ENCODE measurements at regions not wholly inside any gene's neighbourhood (a gene's known extent, or its start where the extent isn't known, plus 50 kb on each side); places are given as distances from the start of the nearest gene placed in this dataset.

DNA sequence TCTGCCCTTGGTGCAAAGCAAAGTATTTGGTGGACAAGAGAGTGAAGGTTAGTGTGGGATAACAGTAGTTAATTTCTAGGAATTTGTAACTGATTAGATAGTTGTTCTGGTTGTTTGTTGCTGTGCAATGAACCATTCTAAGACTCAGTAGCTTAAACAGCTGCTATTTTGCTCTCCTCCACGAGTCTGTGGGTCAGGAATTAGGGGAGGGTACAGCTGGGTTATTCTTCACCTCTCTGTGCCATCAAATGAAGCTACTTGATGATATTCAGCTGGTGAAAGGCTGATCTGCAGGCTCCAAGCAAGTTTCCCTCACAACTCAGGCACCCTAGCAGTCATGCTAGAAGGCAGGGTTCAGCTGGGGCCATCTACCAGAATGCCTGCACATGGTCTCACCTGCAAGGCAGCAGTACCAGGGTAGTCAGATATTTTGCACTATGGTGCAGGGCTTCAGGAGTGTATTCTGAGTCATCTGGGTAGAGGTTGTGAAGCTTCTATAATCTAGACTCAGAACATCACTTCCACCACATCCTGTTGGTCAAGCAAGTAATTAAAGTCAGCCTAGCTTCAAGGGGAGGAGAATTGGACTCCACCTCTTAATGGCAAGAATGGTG lies 159.5 kb upstream of the SLC28A3 start:
- Histone ChIP-seq H3K27me3 (no peaks in the 10 kb centered on the region), H3K9me3 (no peaks in the 10 kb centered on the region), H3K4me3 (no peak overlapping the region), H3K4me1 (peaks cover 3% of the 10 kb centered on the region), H3K36me3 (no peaks in the 10 kb centered on the region), H3K27ac (no peak overlapping the region)
- 38% methylated on average over 1 of the region's 1 CpG for WGBS
- DNase-seq (ENCODE audit: low spot score in 2 of 2) = no peak
- TF ChIP-seq, protein P1, sequence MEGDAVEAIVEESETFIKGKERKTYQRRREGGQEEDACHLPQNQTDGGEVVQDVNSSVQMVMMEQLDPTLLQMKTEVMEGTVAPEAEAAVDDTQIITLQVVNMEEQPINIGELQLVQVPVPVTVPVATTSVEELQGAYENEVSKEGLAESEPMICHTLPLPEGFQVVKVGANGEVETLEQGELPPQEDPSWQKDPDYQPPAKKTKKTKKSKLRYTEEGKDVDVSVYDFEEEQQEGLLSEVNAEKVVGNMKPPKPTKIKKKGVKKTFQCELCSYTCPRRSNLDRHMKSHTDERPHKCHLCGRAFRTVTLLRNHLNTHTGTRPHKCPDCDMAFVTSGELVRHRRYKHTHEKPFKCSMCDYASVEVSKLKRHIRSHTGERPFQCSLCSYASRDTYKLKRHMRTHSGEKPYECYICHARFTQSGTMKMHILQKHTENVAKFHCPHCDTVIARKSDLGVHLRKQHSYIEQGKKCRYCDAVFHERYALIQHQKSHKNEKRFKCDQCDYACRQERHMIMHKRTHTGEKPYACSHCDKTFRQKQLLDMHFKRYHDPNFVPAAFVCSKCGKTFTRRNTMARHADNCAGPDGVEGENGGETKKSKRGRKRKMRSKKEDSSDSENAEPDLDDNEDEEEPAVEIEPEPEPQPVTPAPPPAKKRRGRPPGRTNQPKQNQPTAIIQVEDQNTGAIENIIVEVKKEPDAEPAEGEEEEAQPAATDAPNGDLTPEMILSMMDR (IDR thresholded peaks at IDR 0.05) = no peak
- TF ChIP-seq EP300 (IDR thresholded peaks at IDR 0.05) (no peak), POLR2AphosphoS5 (IDR thresholded peaks at IDR 0.05) (no peak)

DNA sequence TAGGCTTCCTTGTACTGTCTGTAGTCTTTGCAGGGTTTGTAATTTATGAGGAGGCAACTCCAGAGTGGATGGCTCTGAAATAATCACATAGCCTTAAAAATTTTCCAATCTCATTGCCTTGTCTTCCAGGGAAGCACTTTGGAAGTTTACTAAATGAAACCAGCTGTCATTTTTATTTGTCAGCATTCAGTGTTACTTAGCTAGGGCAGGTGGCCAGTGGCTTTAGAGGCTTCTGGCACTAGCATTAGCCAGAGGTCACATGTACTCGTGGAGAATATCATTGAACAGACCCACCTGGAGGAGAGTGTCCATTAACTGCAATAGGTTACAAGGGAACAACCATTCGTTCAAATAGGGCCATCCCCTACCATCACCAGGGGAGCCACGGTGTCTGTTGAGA lies 160.3 kb upstream of the SLC28A3 start:
- TF ChIP-seq POLR2AphosphoS5 (IDR thresholded peaks at IDR 0.05) (no peak), EP300 (IDR thresholded peaks at IDR 0.05) (no peak), POLR2A (IDR thresholded peaks at IDR 0.05) (no peak)
- TF ChIP-seq, protein P1 (IDR thresholded peaks at IDR 0.05) = no peak
- 91% methylated on average over 3 of the region's 3 CpGs for WGBS
- H3K27ac ChIP-seq = no peak overlapping the region
- no peaks in the 10 kb centered on the region for H3K36me3 ChIP-seq
- DNase-seq (ENCODE audit: low spot score in 2 of 2) = no peak
- H3K4me3 ChIP-seq = no peak overlapping the region
- no peaks in the 10 kb centered on the region for H3K27me3 ChIP-seq
- H3K9me3 ChIP-seq = no peaks in the 10 kb centered on the region
- H3K4me1 ChIP-seq = peaks cover 3% of the 10 kb centered on the region

DNA sequence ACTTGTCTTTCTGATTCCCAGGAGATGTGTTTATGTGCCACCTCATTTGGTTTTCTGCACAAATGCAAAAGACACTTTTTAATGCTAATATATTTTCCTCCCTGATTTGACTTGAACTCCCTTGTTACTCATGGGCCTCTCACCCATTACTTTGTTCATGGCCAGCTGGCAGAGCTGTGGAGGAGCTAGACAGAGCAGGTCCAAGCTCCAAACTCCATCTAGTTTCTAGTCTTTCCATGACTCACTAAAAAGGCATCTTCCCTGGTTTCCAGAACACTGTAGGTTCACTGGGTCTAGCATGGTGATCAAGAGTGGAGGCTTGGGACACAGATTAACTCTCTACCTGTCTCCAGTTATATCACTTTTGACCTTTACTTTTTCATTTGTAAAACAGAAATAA lies 161.0 kb upstream of the SLC28A3 start:
- Histone ChIP-seq H3K9me3 (peaks cover 4% of the 10 kb centered on the region), H3K27ac (no peak overlapping the region), H3K4me3 (no peak overlapping the region), H3K4me1 (peaks cover 3% of the 10 kb centered on the region), H3K36me3 (no peaks in the 10 kb centered on the region), H3K27me3 (no peaks in the 10 kb centered on the region)
- no peak for TF ChIP-seq POLR2A (IDR thresholded peaks at IDR 0.05)
- TF ChIP-seq EP300 (IDR thresholded peaks at IDR 0.05) = no peak
- no peak for DNase-seq (ENCODE audit: low spot score in 2 of 2)

DNA sequence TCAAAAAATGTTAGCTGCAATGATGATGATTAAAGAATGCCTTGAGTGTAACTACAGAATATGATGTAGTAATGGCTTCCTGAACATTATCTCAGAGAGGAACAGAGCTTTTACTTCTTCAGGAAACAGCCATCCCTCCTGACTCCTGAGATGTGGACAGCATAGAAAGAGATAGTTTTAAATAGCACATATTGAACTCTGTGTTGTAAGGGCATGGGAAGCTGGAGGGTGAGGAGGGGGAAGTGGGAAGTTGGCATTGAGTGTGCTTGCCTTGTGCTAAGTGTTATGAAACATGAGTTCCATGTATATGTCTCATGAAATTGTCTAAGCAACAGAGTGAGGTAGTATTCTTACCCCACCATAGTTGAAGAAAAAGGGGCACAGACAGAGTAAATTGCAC lies 161.5 kb upstream of the SLC28A3 start:
- Histone ChIP-seq H3K27ac (no peak overlapping the region), H3K4me1 (peaks cover 3% of the 10 kb centered on the region), H3K9me3 (peaks cover 5% of the 10 kb centered on the region), H3K36me3 (no peaks in the 10 kb centered on the region), H3K27me3 (no peaks in the 10 kb centered on the region), H3K4me3 (no peak overlapping the region)
- DNase-seq (ENCODE audit: low spot score in 2 of 2) = no peak
- TF ChIP-seq POLR2A (IDR thresholded peaks at IDR 0.05) (no peak), POLR2AphosphoS5 (IDR thresholded peaks at IDR 0.05) (no peak), EP300 (IDR thresholded peaks at IDR 0.05) (no peak)
- TF ChIP-seq, protein P1 (IDR thresholded peaks at IDR 0.05) = no peak

DNA sequence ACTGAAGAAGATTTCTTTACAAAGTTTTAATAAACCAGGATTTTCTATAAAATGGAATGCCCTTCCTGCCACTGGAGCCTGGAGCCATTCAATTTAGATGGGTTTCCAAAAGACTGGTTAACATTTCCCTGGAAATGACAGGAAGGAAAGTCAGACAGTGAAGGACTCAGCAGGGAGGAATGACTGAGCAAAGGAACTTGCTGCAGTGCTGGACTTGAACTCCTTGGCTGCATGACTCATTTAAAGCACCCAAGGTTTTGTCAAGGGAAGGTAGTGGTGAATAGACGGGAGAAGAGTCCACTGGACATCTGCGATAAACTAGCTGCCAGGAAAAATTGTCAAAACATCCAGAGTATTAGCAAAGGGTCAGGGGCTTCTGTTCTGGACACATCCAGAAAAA lies 163.8 kb upstream of the SLC28A3 start:
- no peak for TF ChIP-seq EP300 (IDR thresholded peaks at IDR 0.05)
- no peak for TF ChIP-seq POLR2A (IDR thresholded peaks at IDR 0.05)
- TF ChIP-seq POLR2AphosphoS5 (IDR thresholded peaks at IDR 0.05) = no peak
- TF ChIP-seq, protein P1 (IDR thresholded peaks at IDR 0.05) = no peak
- H3K27ac ChIP-seq = no peak overlapping the region
- no peaks in the 10 kb centered on the region for H3K36me3 ChIP-seq
- H3K9me3 ChIP-seq = peaks cover 5% of the 10 kb centered on the region
- no peak overlapping the region for H3K4me3 ChIP-seq
- DNase-seq (ENCODE audit: low spot score in 2 of 2) = no peak
- H3K4me1 ChIP-seq = peaks cover 3% of the 10 kb centered on the region
- 84% methylated on average over 2 of the region's 2 CpGs for WGBS
- no peaks in the 10 kb centered on the region for H3K27me3 ChIP-seq

- Histone ChIP-seq H3K36me3 (no peaks in the 10 kb centered on the region), H3K27ac (no peak overlapping the region), H3K4me1 (no peaks in the 10 kb centered on the region), H3K27me3 (no peaks in the 10 kb centered on the region), H3K9me3 (peaks cover under 1% of the 10 kb centered on the region), H3K4me3 (no peak overlapping the region)
- no peak for TF ChIP-seq EP300 (IDR thresholded peaks at IDR 0.05)
- TF ChIP-seq POLR2A (IDR thresholded peaks at IDR 0.05) = no peak
- TF ChIP-seq, protein P1 (IDR thresholded peaks at IDR 0.05) = no peak
- no peak for TF ChIP-seq POLR2AphosphoS5 (IDR thresholded peaks at IDR 0.05)
- WGBS = 55% methylated on average over 2 of the region's 2 CpGs
- DNase-seq (ENCODE audit: low spot score in 2 of 2) = no peak
These were observed 157.9 kb upstream of the NTRK2 start for GRCh38 chr9:84511651-84512050.
